GM21723 (cell line): ENCODE measurements at regions not wholly inside any gene's neighbourhood (a gene's known extent, or its start where the extent isn't known, plus 50 kb on each side); places are given as distances from the start of the nearest gene placed in this dataset.
"Not testable (repeated sequence)": the region's sequence is repeated elsewhere in the genome, so short reads cannot be mapped to it uniquely, and the experiment has no call there.

Experiments
- ATAC-seq: cut with Tn5 transposase; IDR thresholded peaks from one replicate; pipeline ENCODE4 v1.9.1; 2021; ENCODE audit warnings: mild to moderate bottlenecking, moderate library complexity; ENCODE audit not compliant: unreplicated experiment

- ATAC-seq, result no peak
Measured at GRCh38 chr3:144566320-144566719, 594.7 kb downstream of the DIPK2A start.

DNA sequence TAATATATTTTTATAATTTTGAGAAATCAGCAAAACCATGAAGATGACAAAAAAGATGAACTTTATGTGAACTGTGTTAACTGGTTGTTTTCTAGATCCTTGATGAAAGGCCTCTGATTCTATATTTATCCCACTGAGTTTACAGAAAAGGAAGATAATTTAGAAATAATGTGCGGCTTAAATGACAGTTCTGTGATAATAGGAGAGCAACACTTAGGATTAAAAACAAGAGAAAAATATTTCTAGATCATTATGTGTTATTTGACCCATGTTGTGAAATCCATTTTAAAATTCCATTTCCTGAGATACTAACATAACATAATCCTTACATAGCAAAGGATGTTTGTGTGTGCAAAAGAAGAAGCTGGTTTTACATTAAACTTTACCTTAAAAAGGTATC, 598.0 kb downstream of the DIPK2A start:
- ATAC-seq, result no peak

DNA sequence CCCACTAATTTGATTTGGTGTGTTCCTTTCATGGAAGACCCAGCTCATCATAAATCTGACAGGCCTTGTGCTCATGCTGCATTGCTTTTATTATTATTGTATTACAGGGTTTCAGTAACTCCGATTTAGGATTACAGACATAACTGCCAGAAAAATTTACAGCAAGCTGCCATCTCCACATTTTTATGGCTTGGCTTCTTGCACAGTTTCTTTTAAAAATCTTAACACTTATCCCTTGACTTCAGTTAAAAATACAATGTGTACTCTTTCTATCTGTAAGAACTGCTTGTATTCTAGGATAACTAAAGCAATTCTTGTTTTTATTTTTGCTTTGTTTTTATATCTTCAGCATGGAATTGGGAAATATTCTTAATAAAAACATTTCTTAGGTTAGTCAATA, 612.2 kb downstream of the DIPK2A start:
- no peak for ATAC-seq

DNA sequence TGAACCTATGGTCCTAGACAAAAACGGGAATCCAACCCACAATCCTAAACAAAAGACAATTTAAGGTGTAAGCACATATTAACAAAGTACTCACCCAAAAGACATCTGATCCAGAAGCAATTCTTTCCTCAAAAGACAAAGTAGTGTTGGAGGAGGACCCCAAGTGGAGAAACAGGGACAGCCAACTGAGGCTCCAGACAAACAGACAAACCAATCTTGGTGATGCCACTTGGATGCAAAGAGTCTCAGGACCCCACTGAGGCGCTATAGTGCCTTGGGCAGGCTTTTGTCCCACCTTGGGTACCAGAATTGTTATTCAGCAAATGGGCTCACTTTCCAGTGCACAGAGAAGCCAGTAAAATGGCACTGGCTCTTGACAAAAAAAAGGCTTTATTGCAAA, 613.8 kb downstream of the DIPK2A start:
- no peak for ATAC-seq

GRCh38 chr3:144585953-144586352, 614.3 kb downstream of the DIPK2A start:
- ATAC-seq, result no peak

DNA sequence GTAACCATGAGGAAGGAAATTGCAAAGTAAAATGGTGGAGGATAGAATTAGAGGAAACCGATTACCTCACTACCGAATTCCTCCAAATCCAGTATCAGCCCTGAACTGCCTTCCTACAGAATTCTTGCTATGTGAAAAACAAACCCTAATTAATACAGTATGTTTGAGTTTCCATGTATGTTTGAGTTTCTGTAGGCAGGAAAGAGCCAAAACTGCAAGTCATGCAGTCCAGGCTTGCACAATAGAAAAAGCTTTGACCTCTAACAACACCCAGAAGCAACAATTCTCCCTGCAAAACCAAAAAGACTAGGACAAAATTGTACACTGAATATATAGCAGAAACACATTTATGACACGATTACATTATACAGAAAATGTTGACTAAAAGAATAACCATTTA, 614.8 kb downstream of the DIPK2A start:
- no peak for ATAC-seq

GRCh38 chr3:144590854-144591253, 619.2 kb downstream of the DIPK2A start:
- ATAC-seq, result no peak

DNA sequence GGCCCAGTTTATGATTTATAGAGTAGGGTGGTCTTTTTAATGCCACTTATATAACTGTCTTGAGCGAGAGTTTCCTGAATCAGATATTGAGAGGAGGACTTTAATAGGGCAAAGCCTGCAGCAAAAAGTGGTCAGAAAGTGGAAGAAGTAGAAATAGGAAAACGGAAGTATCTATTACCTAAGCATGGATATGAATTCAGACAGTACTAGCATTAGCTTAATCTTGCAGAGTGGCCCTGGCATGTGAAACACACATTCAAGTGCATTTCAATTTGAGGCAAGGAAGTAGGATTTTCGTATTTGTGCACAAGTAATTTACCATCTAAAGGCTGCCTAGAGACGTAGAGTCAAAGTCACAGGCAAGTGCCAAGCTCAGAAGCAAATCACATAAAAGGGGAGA, 622.3 kb downstream of the DIPK2A start:
- ATAC-seq, result no peak

GRCh38 chr3:144620236-144620635, 648.6 kb downstream of the DIPK2A start:
- ATAC-seq, result not testable (repeated sequence)

DNA sequence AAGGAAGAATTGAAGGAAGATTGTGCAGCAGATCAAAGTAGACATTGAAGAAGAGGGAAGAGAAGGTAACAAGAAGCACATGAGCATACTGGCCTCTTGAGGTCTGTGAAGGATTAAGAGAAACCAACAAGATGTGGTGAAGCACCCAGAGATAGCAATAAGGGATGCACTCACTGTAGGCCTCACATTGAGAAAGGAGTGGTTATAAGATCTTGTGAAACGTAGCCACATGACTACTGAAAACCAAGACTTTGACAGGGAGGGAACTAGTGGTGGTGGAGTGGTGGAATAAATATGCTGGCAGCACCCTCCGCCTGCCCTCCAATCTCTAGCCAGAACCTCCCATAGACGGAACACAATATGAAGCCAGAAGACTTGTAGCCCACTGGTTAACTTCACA, 651.2 kb downstream of the DIPK2A start:
- no peak for ATAC-seq

DNA sequence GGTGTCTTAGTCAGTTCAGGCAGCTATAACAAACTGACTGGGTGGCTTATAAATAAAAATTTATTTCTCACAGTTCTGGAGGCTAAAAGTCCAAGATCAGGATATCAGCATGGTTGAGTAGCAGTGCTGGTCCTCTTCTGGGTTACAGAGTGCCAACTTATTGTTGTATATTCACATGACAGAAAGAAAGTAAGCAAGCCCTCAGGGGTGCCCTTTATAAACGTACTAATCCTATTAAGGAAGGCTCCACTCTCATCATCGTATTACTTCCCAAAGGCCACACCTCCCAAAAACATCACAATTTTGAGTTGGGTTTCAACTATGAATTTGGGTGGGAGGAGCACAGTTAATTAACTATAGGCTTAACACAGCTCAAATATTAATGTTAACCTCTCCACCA, 653.0 kb downstream of the DIPK2A start:
- no peak for ATAC-seq

GRCh38 chr3:144626835-144627234, 655.2 kb downstream of the DIPK2A start:
- ATAC-seq, result no peak

DNA sequence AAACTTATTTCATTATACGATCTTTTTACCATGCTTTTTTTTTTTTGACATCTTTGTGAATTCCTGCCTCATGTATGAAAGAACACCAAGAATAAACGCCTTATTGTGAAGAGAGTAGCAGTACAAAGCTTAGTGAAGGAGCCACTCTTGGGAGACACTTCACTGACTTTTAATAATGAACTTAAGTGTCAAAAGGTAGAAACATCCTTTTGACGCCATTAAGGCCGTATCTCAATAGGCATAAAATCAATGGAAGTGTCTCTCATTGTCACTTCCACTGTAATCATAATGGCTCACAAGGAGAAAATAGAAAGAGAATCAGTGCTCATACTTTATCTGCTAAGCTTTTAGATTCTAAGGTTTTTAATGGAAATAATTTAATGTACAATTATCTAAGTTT, 657.8 kb downstream of the DIPK2A start:
- ATAC-seq, result no peak

- ATAC-seq, result no peak
Measured at GRCh38 chr3:144636833-144637232, 665.2 kb downstream of the DIPK2A start.

DNA sequence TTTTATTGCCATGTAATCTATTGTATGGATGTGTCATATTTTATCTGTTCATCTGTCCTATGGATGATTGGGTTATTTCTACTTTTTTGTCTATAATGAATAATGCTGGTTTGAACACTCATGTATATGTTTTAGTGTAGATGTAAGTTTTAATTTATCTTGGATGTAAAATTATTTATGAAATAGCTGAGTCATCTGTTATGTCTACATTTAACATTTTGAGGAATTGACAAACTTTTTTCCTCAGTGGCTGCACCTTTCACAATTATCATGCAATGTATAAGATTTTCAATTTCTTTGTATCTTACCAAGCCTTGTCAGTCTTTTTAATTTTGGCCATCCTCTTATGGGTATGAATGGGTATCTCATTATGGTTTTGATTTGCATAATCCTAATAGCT, 666.4 kb downstream of the DIPK2A start:
- ATAC-seq, result no peak

DNA sequence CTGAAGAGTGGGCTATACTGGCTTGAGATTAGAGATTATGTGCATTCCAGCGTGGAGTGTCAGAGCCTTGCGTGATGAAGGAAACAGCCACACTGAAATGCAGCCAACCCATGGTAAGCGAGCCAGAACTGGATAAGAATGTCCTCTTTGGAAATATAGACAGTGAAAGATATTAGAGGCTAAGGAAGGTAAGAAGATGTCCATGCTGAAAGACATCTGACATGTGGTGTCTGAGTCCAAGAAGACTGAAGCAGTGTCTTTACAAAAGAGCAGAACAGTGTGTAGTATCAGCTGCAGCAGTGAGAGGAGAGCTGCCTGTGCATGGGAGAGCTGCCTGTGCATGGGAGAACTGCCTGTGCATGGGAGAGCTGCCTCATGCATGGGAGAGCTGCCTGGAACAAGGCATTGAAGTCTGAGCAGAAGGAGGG, 672.2 kb downstream of the DIPK2A start:
- no peak for ATAC-seq

GRCh38 chr3:144645300-144645699, 673.7 kb downstream of the DIPK2A start:
- no peak for ATAC-seq

DNA sequence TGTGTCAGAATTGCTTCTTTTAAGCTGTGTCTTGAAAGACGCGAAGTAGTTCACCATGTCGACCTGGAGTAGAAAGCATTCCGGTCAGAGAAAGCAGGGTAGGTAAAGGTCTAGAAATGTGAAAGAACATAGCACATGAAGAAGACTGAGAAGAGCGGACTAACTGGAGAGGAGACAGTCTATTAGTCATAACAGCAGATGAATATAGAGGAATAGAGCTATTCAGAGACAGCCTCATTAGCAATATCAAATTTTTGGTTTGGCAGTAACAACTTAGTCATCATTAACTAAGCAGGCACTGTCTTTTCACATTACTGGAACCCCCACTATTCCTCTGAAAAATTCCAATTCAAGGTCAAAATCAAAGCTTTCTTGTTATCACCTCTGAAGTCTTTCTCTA, 678.8 kb downstream of the DIPK2A start:
- ATAC-seq, result no peak

DNA sequence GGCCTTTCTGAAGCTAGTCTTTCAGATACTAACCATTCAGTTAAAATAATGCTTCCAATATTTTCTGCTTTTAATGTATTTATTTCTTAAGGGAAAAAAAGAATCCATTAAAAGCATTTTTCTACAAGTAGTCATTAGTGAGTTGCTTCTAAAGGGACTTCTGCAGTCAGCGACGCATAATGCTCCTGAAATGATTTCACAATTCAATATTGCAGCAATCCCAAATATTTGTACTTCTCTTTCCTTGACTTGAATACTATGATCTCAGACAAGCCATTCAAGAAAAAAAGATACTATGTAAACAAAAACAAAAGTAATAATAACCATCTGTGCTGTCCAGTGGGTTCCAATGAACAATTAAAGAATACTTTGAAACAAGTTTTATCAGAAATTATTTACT, 681.0 kb downstream of the DIPK2A start:
- ATAC-seq, result no peak

- ATAC-seq, result no peak
Measured at GRCh38 chr3:144655423-144655822, 683.8 kb downstream of the DIPK2A start.

DNA sequence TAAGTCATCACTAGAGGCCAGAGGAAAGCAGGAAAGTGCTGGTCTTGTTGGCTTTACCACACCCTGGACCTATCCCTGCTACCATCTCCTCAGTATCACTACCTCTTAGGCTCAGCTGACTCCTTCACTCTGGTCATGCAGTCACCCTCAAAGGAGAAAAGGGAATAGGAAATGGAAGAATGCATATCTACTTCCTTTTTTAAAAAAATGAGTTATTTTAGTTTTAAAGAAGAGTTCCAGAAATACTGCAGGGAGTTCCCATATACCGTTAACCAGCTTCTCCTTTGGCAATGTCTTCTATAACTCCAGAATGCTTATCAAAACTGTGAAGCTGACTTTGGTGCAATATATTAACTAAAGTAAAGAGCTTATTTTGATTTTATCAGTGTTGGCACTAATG, 688.6 kb downstream of the DIPK2A start:
- ATAC-seq, result no peak

GRCh38 chr3:144662729-144663128, 691.1 kb downstream of the DIPK2A start:
- ATAC-seq, result no peak

GRCh38 chr3:144663456-144664436, 692.1 kb downstream of the DIPK2A start:
- no peak for ATAC-seq
